ENCODE measurements at regions not wholly inside any gene's neighbourhood (a gene's known extent, or its start where the extent isn't known, plus 50 kb on each side); places are given as distances from the start of the nearest gene placed in this dataset.

DNA sequence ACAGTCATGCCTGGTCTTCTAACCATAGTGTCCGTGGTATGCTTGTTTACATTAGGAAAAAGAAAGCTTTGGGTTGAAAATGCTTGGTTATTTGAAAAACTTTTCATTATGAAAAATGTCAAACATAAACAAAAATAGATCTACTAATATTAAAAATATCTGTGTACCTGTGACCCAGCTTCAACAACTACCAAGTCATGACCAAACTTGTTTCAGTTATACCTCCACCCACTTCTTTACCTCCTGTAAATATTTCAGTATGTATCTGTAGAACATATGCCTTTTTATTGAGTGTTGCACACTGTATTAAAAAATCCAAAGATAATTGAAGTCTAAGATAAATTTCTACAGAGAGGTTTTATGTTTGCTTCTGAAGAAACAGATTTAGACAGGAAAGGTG, 153.7 kb upstream of the GYPA start:
- Histone ChIP-seq H3K9me3 (no peaks in the 10 kb centered on the region), H3K36me3 (ENCODE audit: low read depth) (no peaks in the 10 kb centered on the region), H3K4me1 (ENCODE audit: low read depth) (no peaks in the 10 kb centered on the region), H3K4me3 (no peak overlapping the region)
- intact Hi-C loops (cut with DNase I, micrococcal nuclease): no loop called here
- ATAC-seq: no peak
- no peak for DNase-seq
- TF ChIP-seq, protein P1, sequence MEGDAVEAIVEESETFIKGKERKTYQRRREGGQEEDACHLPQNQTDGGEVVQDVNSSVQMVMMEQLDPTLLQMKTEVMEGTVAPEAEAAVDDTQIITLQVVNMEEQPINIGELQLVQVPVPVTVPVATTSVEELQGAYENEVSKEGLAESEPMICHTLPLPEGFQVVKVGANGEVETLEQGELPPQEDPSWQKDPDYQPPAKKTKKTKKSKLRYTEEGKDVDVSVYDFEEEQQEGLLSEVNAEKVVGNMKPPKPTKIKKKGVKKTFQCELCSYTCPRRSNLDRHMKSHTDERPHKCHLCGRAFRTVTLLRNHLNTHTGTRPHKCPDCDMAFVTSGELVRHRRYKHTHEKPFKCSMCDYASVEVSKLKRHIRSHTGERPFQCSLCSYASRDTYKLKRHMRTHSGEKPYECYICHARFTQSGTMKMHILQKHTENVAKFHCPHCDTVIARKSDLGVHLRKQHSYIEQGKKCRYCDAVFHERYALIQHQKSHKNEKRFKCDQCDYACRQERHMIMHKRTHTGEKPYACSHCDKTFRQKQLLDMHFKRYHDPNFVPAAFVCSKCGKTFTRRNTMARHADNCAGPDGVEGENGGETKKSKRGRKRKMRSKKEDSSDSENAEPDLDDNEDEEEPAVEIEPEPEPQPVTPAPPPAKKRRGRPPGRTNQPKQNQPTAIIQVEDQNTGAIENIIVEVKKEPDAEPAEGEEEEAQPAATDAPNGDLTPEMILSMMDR (IDR thresholded peaks at IDR 0.05): no peak

DNA sequence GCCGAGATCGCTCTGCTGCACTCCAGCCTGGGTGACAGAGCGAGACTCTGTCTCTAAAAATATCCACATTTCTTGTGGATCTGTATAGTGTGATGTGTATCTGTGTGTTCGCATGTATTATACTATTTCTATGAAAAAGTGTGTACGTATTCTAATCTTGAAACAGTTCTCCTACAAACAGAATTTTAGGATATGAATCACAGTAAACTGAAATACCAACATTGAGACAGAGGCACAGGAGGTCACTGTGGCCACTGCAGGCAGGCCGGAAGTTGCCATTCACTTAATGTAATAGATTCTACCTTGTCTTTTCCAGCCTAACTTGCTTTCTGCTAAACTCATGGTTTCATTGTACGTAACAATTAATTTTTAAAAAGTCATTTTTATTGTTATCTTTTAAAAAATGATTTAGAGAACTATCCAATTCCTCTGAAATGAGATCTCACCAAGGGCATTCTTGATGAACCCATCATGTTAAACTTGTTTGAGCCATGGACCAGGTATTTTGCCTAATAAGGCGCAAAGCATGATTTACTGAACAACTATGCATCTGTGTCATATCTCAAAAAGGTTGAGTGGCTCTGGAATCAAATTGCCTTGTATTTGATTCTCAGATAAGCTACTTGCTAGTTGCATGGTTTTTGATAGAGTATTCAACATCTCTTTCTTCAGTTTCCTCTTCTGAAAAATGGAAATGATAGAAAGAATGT, 154.9 kb upstream of the GYPA start:
- Histone ChIP-seq H3K4me1 (ENCODE audit: low read depth) (no peaks in the 10 kb centered on the region), H3K4me3 (no peak overlapping the region), H3K36me3 (ENCODE audit: low read depth) (no peaks in the 10 kb centered on the region), H3K9me3 (no peaks in the 10 kb centered on the region)
- DNase-seq: no peak
- ATAC-seq: no peak
- TF ChIP-seq, protein P1 (IDR thresholded peaks at IDR 0.05): no peak
- intact Hi-C loops (cut with DNase I, micrococcal nuclease): no loop called here

DNA sequence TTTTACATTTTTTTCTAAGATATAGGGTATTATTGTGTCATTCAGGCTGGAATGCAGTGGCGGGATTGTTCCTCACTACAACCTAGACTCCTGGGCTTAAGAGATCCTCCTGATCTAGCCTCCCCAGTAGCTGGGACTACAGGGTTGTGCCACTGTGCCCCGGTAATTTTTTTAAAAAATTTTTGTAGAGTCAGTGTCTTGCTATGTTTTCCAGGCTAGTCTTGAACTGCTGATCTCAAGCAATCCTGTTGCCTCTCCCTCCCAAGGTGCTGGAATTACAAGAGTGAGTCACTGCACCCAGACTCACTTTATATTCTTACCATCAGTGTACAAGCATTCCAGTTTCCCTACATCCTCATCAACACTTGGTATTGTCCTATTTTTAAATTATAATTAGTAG, 156.4 kb upstream of the GYPA start:
- ATAC-seq (no peak), DNase-seq (no peak)
- Histone ChIP-seq H3K4me3 (no peak overlapping the region), H3K4me1 (ENCODE audit: low read depth) (no peaks in the 10 kb centered on the region), H3K36me3 (ENCODE audit: low read depth) (no peaks in the 10 kb centered on the region), H3K9me3 (no peaks in the 10 kb centered on the region)
- TF ChIP-seq, protein P1 (IDR thresholded peaks at IDR 0.05): no peak
- intact Hi-C loops (cut with DNase I, micrococcal nuclease): no loop called here

DNA sequence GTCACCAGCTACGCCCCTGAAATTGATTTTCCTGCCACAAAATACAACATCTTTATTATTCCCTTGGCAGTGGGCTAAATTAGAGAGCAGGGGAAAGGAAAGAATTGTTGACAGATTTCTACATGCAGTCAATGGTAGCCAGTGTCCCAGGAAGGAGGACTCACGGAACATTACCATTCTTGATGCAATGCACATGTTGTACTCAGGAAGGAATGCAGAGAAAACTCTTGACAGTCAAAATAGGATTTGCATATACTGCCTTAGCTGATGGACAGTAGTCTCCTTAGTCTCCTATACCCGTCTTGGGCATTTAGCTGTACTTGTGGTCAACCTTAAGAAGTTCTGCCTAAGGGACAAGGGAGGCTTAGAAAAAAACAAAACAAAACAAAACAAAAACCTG, 158.0 kb upstream of the GYPA start:
- ATAC-seq (no peak), DNase-seq (no peak)
- TF ChIP-seq, protein P1 (IDR thresholded peaks at IDR 0.05): no peak
- no peaks in the 10 kb centered on the region for H3K9me3 ChIP-seq
- H3K4me3 ChIP-seq: no peak overlapping the region
- no peaks in the 10 kb centered on the region for H3K36me3 ChIP-seq (ENCODE audit: low read depth)
- no peaks in the 10 kb centered on the region for H3K4me1 ChIP-seq (ENCODE audit: low read depth)
- intact Hi-C loops (cut with DNase I, micrococcal nuclease): no loop called here

GRCh38 chr4:144300616-144301015, 160.1 kb upstream of the GYPA start:
- Histone ChIP-seq H3K4me1 (ENCODE audit: low read depth) (no peaks in the 10 kb centered on the region), H3K36me3 (ENCODE audit: low read depth) (no peaks in the 10 kb centered on the region), H3K9me3 (no peaks in the 10 kb centered on the region), H3K4me3 (no peak overlapping the region)
- intact Hi-C loops (cut with DNase I, micrococcal nuclease): no loop called here
- ATAC-seq: no peak
- DNase-seq: no peak
- TF ChIP-seq, protein P1 (IDR thresholded peaks at IDR 0.05): no peak
